Endothelial cell of umbilical vein (primary cell): ENCODE measurements at regions not wholly inside any gene's neighbourhood (a gene's known extent, or its start where the extent isn't known, plus 50 kb on each side); places are given as distances from the start of the nearest gene placed in this dataset.

Experiments
- POLR2AphosphoS5 ChIP-seq: IDR thresholded peaks from 2 replicates; pipeline ENCODE4 v1.6.1; 2012; ENCODE audit warnings: low read depth, mild to moderate bottlenecking, control low read depth, low read length, moderate library complexity; ENCODE audit not compliant: insufficient read depth
- TF ChIP-seq, protein P1 (sequence below), 2 donors: IDR thresholded peaks; 1 replicate in 1 of 2; 2 replicates in 1 of 2; pipeline ENCODE4 v1.5.1; 2011; ENCODE audit warnings: low read length in 2 of 2, mild to moderate bottlenecking in 2 of 2, moderate library complexity in 2 of 2, control low read depth in 1 of 2, inconsistent platforms in 1 of 2, low read depth in 1 of 2; ENCODE audit not compliant: insufficient read depth in 1 of 2; ENCODE audit errors: extremely low read depth in 1 of 2
- TF ChIP-seq, protein P2 (sequence below): IDR thresholded peaks from 2 replicates; pipeline ENCODE4 v1.6.1; 2011; ENCODE audit not compliant: insufficient read depth, insufficient read length

DNA sequence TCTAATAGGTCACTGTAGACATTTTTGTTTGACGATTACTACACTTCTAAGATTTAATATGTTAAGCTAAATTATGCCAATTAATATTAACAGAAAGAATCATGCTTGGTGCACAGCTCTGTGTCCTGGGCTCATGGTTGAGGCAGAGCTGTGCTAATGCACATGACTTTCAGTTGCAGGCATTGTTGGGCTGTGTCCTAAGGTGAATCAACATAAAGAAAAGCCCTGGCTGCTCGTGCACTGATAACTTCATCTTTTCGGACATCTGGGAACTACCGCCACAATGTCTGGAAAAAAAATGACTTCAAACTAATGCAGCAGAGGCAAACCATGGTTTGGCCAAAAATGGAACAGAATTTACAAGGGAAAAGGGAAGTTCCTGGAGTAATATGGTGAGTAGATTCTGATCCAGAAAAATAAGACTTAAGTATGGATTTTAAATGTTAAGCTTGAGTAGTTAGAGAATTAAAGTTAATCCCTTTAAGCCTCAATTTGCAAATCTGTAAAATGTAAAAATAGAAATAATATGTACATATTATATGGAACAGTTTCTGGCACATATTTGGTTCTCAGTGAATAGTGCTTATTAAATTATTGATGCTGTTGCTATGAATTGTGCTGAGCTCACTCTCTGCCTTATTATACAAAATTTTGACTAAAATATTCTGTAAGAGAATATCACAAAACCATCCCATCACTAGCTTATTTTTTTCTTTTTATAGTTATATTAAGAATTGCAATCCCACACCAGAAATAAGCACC lies 186.1 kb downstream of the BRINP2 start:
- TF ChIP-seq, protein P1, sequence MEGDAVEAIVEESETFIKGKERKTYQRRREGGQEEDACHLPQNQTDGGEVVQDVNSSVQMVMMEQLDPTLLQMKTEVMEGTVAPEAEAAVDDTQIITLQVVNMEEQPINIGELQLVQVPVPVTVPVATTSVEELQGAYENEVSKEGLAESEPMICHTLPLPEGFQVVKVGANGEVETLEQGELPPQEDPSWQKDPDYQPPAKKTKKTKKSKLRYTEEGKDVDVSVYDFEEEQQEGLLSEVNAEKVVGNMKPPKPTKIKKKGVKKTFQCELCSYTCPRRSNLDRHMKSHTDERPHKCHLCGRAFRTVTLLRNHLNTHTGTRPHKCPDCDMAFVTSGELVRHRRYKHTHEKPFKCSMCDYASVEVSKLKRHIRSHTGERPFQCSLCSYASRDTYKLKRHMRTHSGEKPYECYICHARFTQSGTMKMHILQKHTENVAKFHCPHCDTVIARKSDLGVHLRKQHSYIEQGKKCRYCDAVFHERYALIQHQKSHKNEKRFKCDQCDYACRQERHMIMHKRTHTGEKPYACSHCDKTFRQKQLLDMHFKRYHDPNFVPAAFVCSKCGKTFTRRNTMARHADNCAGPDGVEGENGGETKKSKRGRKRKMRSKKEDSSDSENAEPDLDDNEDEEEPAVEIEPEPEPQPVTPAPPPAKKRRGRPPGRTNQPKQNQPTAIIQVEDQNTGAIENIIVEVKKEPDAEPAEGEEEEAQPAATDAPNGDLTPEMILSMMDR (IDR thresholded peaks at IDR 0.05; ENCODE audit: extremely low read depth in 1 of 2, insufficient read depth in 1 of 2, low read depth in 1 of 2, low read length in 2 of 2), result no peak
- TF ChIP-seq POLR2AphosphoS5, result no peak
- TF ChIP-seq, protein P2, sequence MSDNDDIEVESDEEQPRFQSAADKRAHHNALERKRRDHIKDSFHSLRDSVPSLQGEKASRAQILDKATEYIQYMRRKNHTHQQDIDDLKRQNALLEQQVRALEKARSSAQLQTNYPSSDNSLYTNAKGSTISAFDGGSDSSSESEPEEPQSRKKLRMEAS, result no peak
